Endothelial cell of umbilical vein (primary cell): ENCODE measurements at regions not wholly inside any gene's neighbourhood (a gene's known extent, or its start where the extent isn't known, plus 50 kb on each side); places are given as distances from the start of the nearest gene placed in this dataset.

ENCODE experiments used
- BruUV-seq: library from RNA; stranded (reverse); fragments of 400-500 nt; replicated peaks from 2 replicates; lab custom pipeline; 2021; lab: Mats Ljungman, UMichigan
- CTCF ChIA-PET: fragments of 300-600, 350-600 bp; sonication (Branson Sonifier 250); formaldehyde crosslinking; loops from one replicate; lab custom pipeline; 2021; ENCODE audit warnings: antibody characterized with exemption, inconsistent platforms; lab: Charles Lee
- POLR2A ChIA-PET: fragments of 300-600, 350-600 bp; sonication (Branson Sonifier 250); formaldehyde crosslinking; loops from one replicate; lab custom pipeline; 2021; ENCODE audit warnings: antibody characterized with exemption, inconsistent platforms; lab: Charles Lee
- DNase-seq: peaks from one replicate; pipeline ENCODE4 v3.0.0-alpha.2; 2011; ENCODE audit warnings: low read depth, low spot score
- FAIRE-seq: peaks from 2 replicates; lab custom pipeline; 2011; peaks lifted over from hg19 to GRCh38; lab: Jason Lieb, UNC
- H2AFZ ChIP-seq: 2 replicates; pipeline ENCODE4 v1.6.0; 2012; ENCODE audit warnings: low read depth, low read length, control low read depth, inconsistent platforms
- H3K27ac ChIP-seq: 2 replicates; pipeline ENCODE4 v1.5.1; 2011; ENCODE audit warnings: low read depth, mild to moderate bottlenecking, control low read depth, low read length, moderate library complexity; ENCODE audit not compliant: insufficient read depth
- H3K27me3 ChIP-seq, 2 experiments: 2 replicates each; pipeline versions ENCODE4 v1.6.0 to v1.6.1; 2011; ENCODE audit warnings: low read length in 2 of 2, mixed read lengths in 1 of 2; ENCODE audit not compliant: control insufficient read depth in 2 of 2, insufficient read depth in 2 of 2
- H3K36me3 ChIP-seq, 2 experiments: 2 replicates in 1 of 2; 3 replicates in 1 of 2; pipeline ENCODE4 v1.5.1; 2011; ENCODE audit warnings: low read length in 2 of 2, mild to moderate bottlenecking in 1 of 2, moderate library complexity in 1 of 2; ENCODE audit not compliant: control insufficient read depth in 2 of 2, insufficient read depth in 2 of 2; ENCODE audit errors: extremely low read depth in 1 of 2
- H3K4me1 ChIP-seq: 3 replicates; pipeline ENCODE4 v1.5.1; 2011; ENCODE audit warnings: mild to moderate bottlenecking, low read length; ENCODE audit not compliant: control insufficient read depth, insufficient read depth; ENCODE audit errors: extremely low read depth
- H3K4me2 ChIP-seq: 2 replicates; pipeline ENCODE4 v1.6.1; 2011; ENCODE audit warnings: low read length, control low read depth, mixed read lengths; ENCODE audit not compliant: insufficient read depth
- H3K4me3 ChIP-seq, 3 experiments: fragments of 200-600 bp in 1 of 3; sonication (generic), shearing (Covaris generic) in 1 of 3; replicated peaks in 1 of 3; 2 replicates each; pipeline ENCODE4 v1.5.1; 2011 to 2016; ENCODE audit warnings: control low read depth in 3 of 3, low read length in 3 of 3, mild to moderate bottlenecking in 2 of 3, inconsistent platforms in 1 of 3, low read depth in 1 of 3, moderate library complexity in 1 of 3; ENCODE audit not compliant: insufficient read depth in 1 of 3
- H3K79me2 ChIP-seq: 2 replicates; pipeline ENCODE4 v1.6.0; 2012; ENCODE audit warnings: low read length, inconsistent platforms; ENCODE audit not compliant: control insufficient read depth, insufficient read depth
- H3K9ac ChIP-seq: replicated peaks from 2 replicates; pipeline ENCODE3; 2011; ENCODE audit warnings: low read length, control low read depth; ENCODE audit not compliant: insufficient read depth; ENCODE audit errors: extremely low read depth
- H3K9me1 ChIP-seq: replicated peaks from 3 replicates; pipeline ENCODE4 v1.6.0; 2011; ENCODE audit warnings: mild to moderate bottlenecking, low read length; ENCODE audit not compliant: control insufficient read depth, insufficient read depth; ENCODE audit errors: extremely low read depth
- H3K9me3 ChIP-seq: replicated peaks from 2 replicates; pipeline ENCODE4 v1.5.1; 2012; ENCODE audit warnings: low read length, inconsistent platforms; ENCODE audit not compliant: control insufficient read depth, insufficient read depth
- H4K20me1 ChIP-seq: replicated peaks from 2 replicates; pipeline ENCODE3; 2011; ENCODE audit warnings: mild to moderate bottlenecking, low read length; ENCODE audit not compliant: control insufficient read depth, insufficient read depth; ENCODE audit errors: extremely low read depth
- CTCF ChIP-seq, 2 donors: IDR thresholded peaks; 1 replicate in 1 of 2; 2 replicates in 1 of 2; pipeline ENCODE4 v1.5.1; 2011; ENCODE audit warnings: low read length in 2 of 2, mild to moderate bottlenecking in 2 of 2, moderate library complexity in 2 of 2, control low read depth in 1 of 2, inconsistent platforms in 1 of 2, low read depth in 1 of 2; ENCODE audit not compliant: insufficient read depth in 1 of 2; ENCODE audit errors: extremely low read depth in 1 of 2
- EZH2 ChIP-seq: IDR thresholded peaks from 2 replicates; pipeline ENCODE4 v1.6.1; 2012; ENCODE audit warnings: borderline replicate concordance, low read depth, mild to moderate bottlenecking, moderate library complexity, low read length, inconsistent platforms; ENCODE audit not compliant: severe bottlenecking
- FOS ChIP-seq: IDR thresholded peaks from 2 replicates; pipeline ENCODE4 v1.6.1; 2011; ENCODE audit warnings: mild to moderate bottlenecking, low read length, moderate library complexity, borderline replicate concordance; ENCODE audit not compliant: insufficient read depth
- GATA2 ChIP-seq: IDR thresholded peaks from 2 replicates; pipeline ENCODE4 v1.7.0; 2011; ENCODE audit warnings: low read depth, mild to moderate bottlenecking, moderate library complexity, mixed read lengths, low read length; ENCODE audit not compliant: insufficient read length, insufficient read depth
- JUN ChIP-seq: IDR thresholded peaks from 2 replicates; pipeline ENCODE4 v1.6.1; 2011; ENCODE audit warnings: borderline replicate concordance, low read depth; ENCODE audit not compliant: insufficient read length, insufficient read depth
- MAX ChIP-seq: IDR thresholded peaks from 2 replicates; pipeline ENCODE4 v1.6.1; 2011; ENCODE audit not compliant: insufficient read depth, insufficient read length
- MYC ChIP-seq: IDR thresholded peaks from one replicate; pipeline ENCODE4 v1.6.1; 2011; ENCODE audit warnings: mild to moderate bottlenecking, low read depth, low read length
- POLR2A ChIP-seq: IDR thresholded peaks from 2 replicates; pipeline ENCODE4 v1.6.1; 2012; ENCODE audit warnings: low read depth, mild to moderate bottlenecking, control low read depth, low read length
- POLR2AphosphoS5 ChIP-seq: IDR thresholded peaks from 2 replicates; pipeline ENCODE4 v1.6.1; 2012; ENCODE audit warnings: low read depth, mild to moderate bottlenecking, control low read depth, low read length, moderate library complexity; ENCODE audit not compliant: insufficient read depth
- dilution Hi-C: fragments of 300-500 bp; cut with MboI; formaldehyde crosslinking; loops from one replicate; pipeline ENCODE4 v1.15.0; 2019; ENCODE audit warnings: low sequenced_read_pairs; ENCODE audit not compliant: extremely low pct_ligation_motif_present
- intact Hi-C: fragments of 100-400 bp; cut with micrococcal nuclease; formaldehyde crosslinking; loops from one replicate; pipeline ENCODE4 v1.10.0; 2022

- no peak overlapping the region for H3K27ac ChIP-seq
- intact Hi-C loops (no loop called here), dilution Hi-C loops (no loop called here)
- no peak overlapping the region for H3K4me3 ChIP-seq
- TF ChIP-seq MYC (no peak), CTCF (IDR thresholded peaks at IDR 0.05; ENCODE audit: extremely low read depth in 1 of 2, insufficient read depth in 1 of 2, low read depth in 1 of 2, low read length in 2 of 2) (no peak), EZH2 (no peak), GATA2 (no peak), POLR2A (no peak), FOS (no peak), MAX (no peak), JUN (no peak), POLR2AphosphoS5 (no peak)
- H3K36me3 ChIP-seq = no peaks in the 10 kb centered on the region
- POLR2A ChIA-PET = no interaction called here
- H3K4me2 ChIP-seq = no peak overlapping the region
- no TSS peak for BruUV-seq
- H4K20me1 ChIP-seq = no peaks in the 10 kb centered on the region
- DNase-seq (no peak), FAIRE-seq (no peak)
- H3K9me3 ChIP-seq = no peaks in the 10 kb centered on the region
- no peak overlapping the region for H2AFZ ChIP-seq
- no peaks in the 10 kb centered on the region for H3K27me3 ChIP-seq
- CTCF ChIA-PET = interaction anchor here (1.8 kb wide), 1 partner anchor 43 kb away, joined by 5 read pairs; no protein-coding TSS in a partner anchor
- H3K4me1 ChIP-seq = no peaks in the 10 kb centered on the region
- no peak overlapping the region for H3K9ac ChIP-seq
- H3K79me2 ChIP-seq = no peaks in the 10 kb centered on the region
- no peaks in the 10 kb centered on the region for H3K9me1 ChIP-seq
Observed at GRCh38 chr2:54063967-54064535, 51.4 kb upstream of the ACYP2 start.
